ENCODE measurements at regions not wholly inside any gene's neighbourhood (a gene's known extent, or its start where the extent isn't known, plus 50 kb on each side); places are given as distances from the start of the nearest gene placed in this dataset.
"Not testable (repeated sequence)": the region's sequence is repeated elsewhere in the genome, so short reads cannot be mapped to it uniquely, and the experiment has no call there.

- DNase-seq (ENCODE audit: low read depth) = no peak
- in situ Hi-C loops (cut with HindIII; ENCODE audit: low pct_unique_long_range_greater_than_20kb, low sequenced_read_pairs) = no loop called here
These were observed 180.4 kb upstream of the IRX5 start for GRCh38 chr16:54750249-54750648.

DNA sequence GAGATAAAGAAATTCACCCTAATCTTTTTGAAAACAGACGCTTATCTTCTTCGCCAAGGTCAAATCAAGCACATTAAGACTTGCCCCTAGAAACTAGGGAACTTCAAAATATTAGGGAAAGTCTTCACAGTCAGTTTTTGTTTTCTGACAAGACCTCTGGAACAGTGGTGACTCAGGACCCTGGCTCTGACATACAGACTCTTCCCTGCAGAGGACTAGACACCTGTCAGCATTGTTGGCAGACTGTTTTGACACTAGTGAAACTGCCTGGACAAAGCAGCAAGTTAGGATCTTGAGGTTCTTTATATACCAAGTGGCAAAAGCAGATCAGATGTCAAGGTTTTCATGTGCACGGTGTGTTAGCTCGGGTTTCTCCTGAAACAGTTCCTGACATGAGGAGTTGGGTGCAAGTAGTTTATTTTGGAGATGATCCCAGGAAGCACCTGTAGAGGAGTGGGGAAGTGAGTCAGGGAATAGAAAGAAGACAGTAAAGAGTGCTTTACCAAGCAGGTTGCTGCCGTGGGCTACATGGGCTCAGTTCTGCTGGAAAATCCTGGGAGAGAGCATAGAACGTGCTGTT, 182.0 kb upstream of the IRX5 start:
- in situ Hi-C loops (cut with HindIII; ENCODE audit: low pct_unique_long_range_greater_than_20kb, low sequenced_read_pairs) = no loop called here
- no peak for DNase-seq (ENCODE audit: low read depth)

DNA sequence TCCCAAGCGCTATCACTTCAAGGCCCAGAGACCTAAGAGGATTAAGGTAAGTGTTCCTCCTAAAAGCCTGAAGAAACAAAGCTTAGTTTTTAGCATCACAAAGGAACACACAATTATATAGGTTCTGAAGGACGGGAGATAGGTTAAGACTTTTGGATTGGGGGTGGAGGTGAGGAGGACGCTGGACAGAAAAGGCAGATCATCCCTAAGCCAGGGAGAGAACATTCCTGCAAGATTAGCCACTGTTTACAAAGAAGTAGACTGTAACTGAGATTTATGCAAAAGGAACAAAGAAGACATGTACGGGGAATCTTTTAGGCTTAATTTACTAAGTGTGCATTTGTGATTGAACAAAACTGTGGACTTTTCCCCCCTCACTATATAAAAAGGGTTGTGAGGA, 184.1 kb upstream of the IRX5 start:
- in situ Hi-C loops (cut with HindIII; ENCODE audit: low pct_unique_long_range_greater_than_20kb, low sequenced_read_pairs) = no loop called here
- DNase-seq (ENCODE audit: low read depth) = no peak

- in situ Hi-C loops (cut with HindIII; ENCODE audit: low pct_unique_long_range_greater_than_20kb, low sequenced_read_pairs) = no loop called here
- DNase-seq (ENCODE audit: low read depth) = no peak
These were observed 185.7 kb upstream of the IRX5 start for GRCh38 chr16:54744998-54745397.

DNA sequence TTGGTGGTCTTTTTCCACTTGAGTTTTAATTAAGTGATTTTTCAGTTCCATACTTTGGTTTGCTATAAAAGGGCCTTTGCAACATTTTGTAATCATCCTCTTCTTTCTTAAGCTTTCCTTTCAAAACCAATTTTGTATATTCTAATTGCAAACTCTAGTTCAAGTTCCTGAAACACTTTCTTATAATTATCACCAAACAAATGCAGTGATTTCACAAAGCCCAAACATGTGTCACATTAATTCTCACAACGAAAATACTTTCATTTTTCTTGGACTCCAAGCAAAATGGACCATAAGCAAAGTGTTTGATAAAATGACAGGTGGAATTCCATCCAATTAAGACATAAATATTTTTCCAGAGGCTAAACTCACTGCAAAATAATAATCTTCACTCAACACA, 188.2 kb upstream of the IRX5 start:
- in situ Hi-C loops (cut with HindIII; ENCODE audit: low pct_unique_long_range_greater_than_20kb, low sequenced_read_pairs) = no loop called here

GRCh38 chr16:54739381-54739780, 191.3 kb upstream of the IRX5 start:
- no peak for DNase-seq (ENCODE audit: low read depth)
- in situ Hi-C loops (cut with HindIII; ENCODE audit: low pct_unique_long_range_greater_than_20kb, low sequenced_read_pairs) = no loop called here

More for the DNA sequence above, 188.2 kb upstream of the IRX5 start:
- DNase-seq (ENCODE audit: low read depth) = no peak

- in situ Hi-C loops (cut with HindIII; ENCODE audit: low pct_unique_long_range_greater_than_20kb, low sequenced_read_pairs) = no loop called here
- no peak for DNase-seq (ENCODE audit: low read depth)
These were observed 196.5 kb upstream of the IRX5 start for GRCh38 chr16:54734156-54734555.

DNA sequence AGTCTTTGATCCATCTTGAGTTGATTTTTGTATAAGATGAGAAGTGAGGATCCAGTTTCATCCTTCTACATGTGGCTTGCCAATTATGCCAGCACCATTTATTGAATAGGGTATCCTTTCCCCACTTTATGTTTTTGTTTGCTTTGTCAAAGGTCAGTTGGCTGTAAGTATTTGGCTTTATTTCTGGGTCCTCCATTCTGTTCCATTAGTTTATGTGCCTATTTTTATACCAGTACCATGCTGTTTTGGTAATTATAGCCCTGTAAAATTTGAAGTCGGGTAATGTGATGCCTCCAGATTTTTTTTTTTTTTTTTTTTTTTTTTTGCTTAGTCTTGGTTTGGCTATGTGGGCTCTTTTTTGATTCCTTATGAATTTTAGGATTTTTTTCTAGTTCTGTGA, 203.0 kb upstream of the IRX5 start:
- in situ Hi-C loops (cut with HindIII; ENCODE audit: low pct_unique_long_range_greater_than_20kb, low sequenced_read_pairs); DNase-seq (ENCODE audit: low read depth): not testable (repeated sequence)

GRCh38 chr16:54724346-54724925, 206.2 kb upstream of the IRX5 start:
- DNase-seq (ENCODE audit: low read depth) = no peak
- in situ Hi-C loops (cut with HindIII; ENCODE audit: low pct_unique_long_range_greater_than_20kb, low sequenced_read_pairs) = no loop called here

- in situ Hi-C loops (cut with HindIII; ENCODE audit: low pct_unique_long_range_greater_than_20kb, low sequenced_read_pairs) = no loop called here
- DNase-seq (ENCODE audit: low read depth) = no peak
These were observed 208.4 kb upstream of the IRX5 start for GRCh38 chr16:54722210-54722676.

DNA sequence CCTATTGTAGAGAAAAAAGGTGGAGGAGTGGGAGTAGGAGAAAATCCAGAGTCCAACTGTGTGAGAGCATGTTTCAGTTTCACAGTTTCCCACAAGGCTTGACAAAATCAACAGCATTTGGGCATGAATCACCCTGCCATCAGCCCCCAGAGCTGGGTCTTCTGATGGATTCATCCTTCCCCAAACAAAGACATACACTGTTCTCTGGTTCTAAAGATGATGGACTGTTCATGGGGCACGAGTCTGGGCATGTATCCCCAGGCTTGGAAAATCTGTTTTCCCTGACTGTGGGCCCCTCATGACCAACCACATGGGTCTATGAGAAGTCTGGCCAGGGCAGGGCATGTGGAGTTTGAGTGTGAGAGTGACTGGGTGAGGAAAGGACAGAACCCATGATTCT, 210.4 kb upstream of the IRX5 start:
- no peak for DNase-seq (ENCODE audit: low read depth)
- in situ Hi-C loops (cut with HindIII; ENCODE audit: low pct_unique_long_range_greater_than_20kb, low sequenced_read_pairs) = no loop called here

- in situ Hi-C loops (cut with HindIII; ENCODE audit: low pct_unique_long_range_greater_than_20kb, low sequenced_read_pairs) = no loop called here
- no peak for DNase-seq (ENCODE audit: low read depth)
These were observed 211.0 kb upstream of the IRX5 start for GRCh38 chr16:54719624-54720023.

GRCh38 chr16:54718376-54718775, 212.3 kb upstream of the IRX5 start:
- DNase-seq (ENCODE audit: low read depth) = no peak
- in situ Hi-C loops (cut with HindIII; ENCODE audit: low pct_unique_long_range_greater_than_20kb, low sequenced_read_pairs) = no loop called here

DNA sequence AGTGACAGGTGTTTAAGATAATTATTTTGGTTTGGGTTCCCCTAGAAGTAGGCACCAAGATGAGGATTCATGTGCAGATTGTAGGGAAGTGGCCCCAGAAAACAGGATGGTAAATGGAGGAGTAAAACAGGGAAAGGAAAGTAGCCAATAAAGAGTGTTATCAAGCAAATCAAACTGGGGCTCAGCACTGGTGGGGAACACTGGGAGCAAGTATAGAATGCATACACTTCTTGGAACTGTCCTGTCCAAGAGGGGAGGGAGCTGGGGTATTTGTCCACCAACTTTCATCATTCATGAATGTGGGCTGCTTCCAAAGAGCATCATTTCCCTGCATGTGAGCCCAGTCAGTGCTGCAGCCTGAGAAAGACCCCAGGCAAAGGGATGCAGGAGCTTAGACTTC, 215.7 kb upstream of the IRX5 start:
- DNase-seq (ENCODE audit: low read depth) = no peak
- in situ Hi-C loops (cut with HindIII; ENCODE audit: low pct_unique_long_range_greater_than_20kb, low sequenced_read_pairs) = no loop called here

GRCh38 chr16:54712866-54713265, 217.8 kb upstream of the IRX5 start:
- no peak for DNase-seq (ENCODE audit: low read depth)
- in situ Hi-C loops (cut with HindIII; ENCODE audit: low pct_unique_long_range_greater_than_20kb, low sequenced_read_pairs) = no loop called here

DNA sequence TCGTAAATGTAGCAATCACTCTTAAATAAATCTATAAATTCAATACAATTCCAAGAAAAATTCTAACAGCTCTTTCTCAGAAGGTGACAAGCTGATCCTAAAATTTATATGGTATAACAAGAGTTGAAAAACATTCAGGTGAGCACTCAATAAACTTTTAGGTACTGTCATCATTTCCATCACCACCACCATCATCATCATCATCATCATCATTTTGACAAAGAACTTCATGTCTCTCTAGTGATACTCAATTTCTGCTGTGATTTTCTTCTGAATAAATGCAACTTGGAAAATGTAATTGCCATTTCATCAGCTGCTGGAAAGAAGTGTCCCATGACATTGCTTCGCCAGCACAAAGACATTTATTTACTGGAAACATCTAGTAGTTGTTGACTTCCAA, 222.9 kb upstream of the IRX5 start:
- no peak for DNase-seq (ENCODE audit: low read depth)
- in situ Hi-C loops (cut with HindIII; ENCODE audit: low pct_unique_long_range_greater_than_20kb, low sequenced_read_pairs) = no loop called here

- in situ Hi-C loops (cut with HindIII; ENCODE audit: low pct_unique_long_range_greater_than_20kb, low sequenced_read_pairs) = no loop called here
- DNase-seq (ENCODE audit: low read depth) = no peak
These were observed 224.3 kb upstream of the IRX5 start for GRCh38 chr16:54706406-54706805.

- in situ Hi-C loops (cut with HindIII; ENCODE audit: low pct_unique_long_range_greater_than_20kb, low sequenced_read_pairs) = no loop called here
- DNase-seq (ENCODE audit: low read depth) = no peak
These were observed 227.3 kb upstream of the IRX5 start for GRCh38 chr16:54703339-54703738.

DNA sequence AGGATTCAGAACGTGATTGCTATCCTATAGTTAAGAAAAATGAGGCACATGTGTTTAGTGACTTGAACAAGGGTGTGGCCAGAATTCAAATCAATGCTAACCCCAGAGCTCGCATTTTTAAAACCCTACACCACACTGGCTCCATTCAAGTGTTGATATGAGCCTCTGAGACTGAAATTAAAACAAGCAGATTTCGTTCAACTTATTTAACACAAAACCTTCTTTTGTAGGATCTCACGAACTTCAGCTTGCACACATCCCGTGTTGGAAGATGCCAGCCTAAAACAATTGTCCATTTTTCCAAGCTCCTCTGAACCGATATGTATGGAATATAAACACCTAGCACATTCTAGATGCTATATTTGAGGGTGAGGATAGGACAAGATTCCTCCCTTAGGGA, 231.0 kb upstream of the IRX5 start:
- no peak for DNase-seq (ENCODE audit: low read depth)
- in situ Hi-C loops (cut with HindIII; ENCODE audit: low pct_unique_long_range_greater_than_20kb, low sequenced_read_pairs) = no loop called here

- DNase-seq (ENCODE audit: low read depth) = no peak
- in situ Hi-C loops (cut with HindIII; ENCODE audit: low pct_unique_long_range_greater_than_20kb, low sequenced_read_pairs) = no loop called here
These were observed 233.0 kb upstream of the IRX5 start for GRCh38 chr16:54697677-54698076.

All from Caki2 (cell line).